NCI-H146 (cell line): ENCODE measurements at regions not wholly inside any gene's neighbourhood (a gene's known extent, or its start where the extent isn't known, plus 50 kb on each side); places are given as distances from the start of the nearest gene placed in this dataset.

Experiments used
- DNase-seq: peaks from one replicate; lab custom pipeline; 2025; lab: John Stamatoyannopoulos, UW

- no peak for DNase-seq
These were observed 92.5 kb upstream of the CARD18 start for GRCh38 chr11:105232021-105232420.

- DNase-seq = no peak
These were observed 91.0 kb upstream of the CARD18 start for GRCh38 chr11:105230586-105230985.

GRCh38 chr11:105229761-105230160, 90.2 kb upstream of the CARD18 start:
- no peak for DNase-seq

GRCh38 chr11:105229257-105229656, 89.7 kb upstream of the CARD18 start:
- no peak for DNase-seq

GRCh38 chr11:105227363-105227762, 87.8 kb upstream of the CARD18 start:
- no peak for DNase-seq

GRCh38 chr11:105226766-105227165, 87.2 kb upstream of the CARD18 start:
- DNase-seq = no peak

- no peak for DNase-seq
These were observed 86.5 kb upstream of the CARD18 start for GRCh38 chr11:105226091-105226490.

- no peak for DNase-seq
These were observed 85.1 kb upstream of the CARD18 start for GRCh38 chr11:105224482-105225253.

- DNase-seq = no peak
These were observed 80.6 kb upstream of the CARD18 start for GRCh38 chr11:105220121-105220520.

- DNase-seq = no peak
These were observed 80.1 kb upstream of the CARD18 start for GRCh38 chr11:105219670-105220069.

- no peak for DNase-seq
These were observed 79.7 kb upstream of the CARD18 start for GRCh38 chr11:105219269-105219668.

GRCh38 chr11:105215528-105215927, 76.0 kb upstream of the CARD18 start:
- no peak for DNase-seq

- DNase-seq = no peak
These were observed 72.4 kb upstream of the CARD18 start for GRCh38 chr11:105211806-105212554.

- DNase-seq = no peak
These were observed 68.5 kb upstream of the CARD18 start for GRCh38 chr11:105208019-105208418.

- DNase-seq = no peak
These were observed 67.1 kb upstream of the CARD18 start for GRCh38 chr11:105206633-105207032.

- DNase-seq = no peak
These were observed 65.1 kb upstream of the CARD18 start for GRCh38 chr11:105204636-105205035.

GRCh38 chr11:105203569-105204240, 64.1 kb upstream of the CARD18 start:
- no peak for DNase-seq

- no peak for DNase-seq
These were observed 63.4 kb upstream of the CARD18 start for GRCh38 chr11:105202844-105203548.

GRCh38 chr11:105202422-105202821, 62.9 kb upstream of the CARD18 start:
- DNase-seq = no peak

GRCh38 chr11:105201166-105201565, 61.6 kb upstream of the CARD18 start:
- DNase-seq = no peak

GRCh38 chr11:105197071-105197815, 57.7 kb upstream of the CARD18 start:
- no peak for DNase-seq

GRCh38 chr11:105193260-105193659, 53.7 kb upstream of the CARD18 start:
- no peak for DNase-seq
